NCI-H748 (cell line): ENCODE measurements at regions not wholly inside any gene's neighbourhood (a gene's known extent, or its start where the extent isn't known, plus 50 kb on each side); places are given as distances from the start of the nearest gene placed in this dataset.
A peak's percentile ranks its signal among the peaks of the same experiment; 100 is the strongest.

Experiments used
- DNase-seq: peaks from one replicate; lab custom pipeline; 2025; ENCODE audit not compliant: unreplicated experiment; lab: John Stamatoyannopoulos, UW

- DNase-seq: peak; percentile 85
These were observed 141.7 kb downstream of the BARX1 start for GRCh38 chr9:93813221-93814076.

- no peak for DNase-seq
These were observed 142.8 kb downstream of the BARX1 start for GRCh38 chr9:93812410-93812668.

GRCh38 chr9:93810028-93810971 lies 144.9 kb downstream of the BARX1 start:
- peak; percentile 32 for DNase-seq

- DNase-seq: no peak
These were observed 145.8 kb downstream of the BARX1 start for GRCh38 chr9:93809204-93809940.

- peak; percentile 72 for DNase-seq
These were observed 146.8 kb downstream of the BARX1 start for GRCh38 chr9:93808115-93809029.

GRCh38 chr9:93807166-93808074 lies 147.7 kb downstream of the BARX1 start:
- DNase-seq: peak; percentile 99

- DNase-seq: no peak
These were observed 153.4 kb downstream of the BARX1 start for GRCh38 chr9:93801581-93802284.

- no peak for DNase-seq
These were observed 154.0 kb downstream of the BARX1 start for GRCh38 chr9:93801120-93801519.

GRCh38 chr9:93792358-93792757 lies 162.8 kb downstream of the BARX1 start:
- DNase-seq: no peak

GRCh38 chr9:93786204-93786603 lies 169.0 kb downstream of the BARX1 start:
- DNase-seq: no peak

GRCh38 chr9:93776873-93777272 lies 178.3 kb downstream of the BARX1 start:
- DNase-seq: no peak

- no peak for DNase-seq
These were observed 178.9 kb downstream of the BARX1 start for GRCh38 chr9:93776256-93776655.

GRCh38 chr9:93774331-93775102 lies 180.6 kb downstream of the BARX1 start:
- DNase-seq: no peak

- no peak for DNase-seq
These were observed 183.9 kb downstream of the BARX1 start for GRCh38 chr9:93771276-93771675.

GRCh38 chr9:93761822-93762221 lies 185.4 kb downstream of the PHF2 start:
- no peak for DNase-seq

GRCh38 chr9:93750045-93750444 lies 173.7 kb downstream of the PHF2 start:
- no peak for DNase-seq

- DNase-seq: peak; percentile 45
These were observed 172.4 kb downstream of the PHF2 start for GRCh38 chr9:93748827-93749226.

- DNase-seq: peak; percentile 29
These were observed 155.6 kb downstream of the PHF2 start for GRCh38 chr9:93731963-93732362.
